Fibroblast of skin of left biceps (primary cell): ENCODE measurements at regions not wholly inside any gene's neighbourhood (a gene's known extent, or its start where the extent isn't known, plus 50 kb on each side); places are given as distances from the start of the nearest gene placed in this dataset.
"Not testable (repeated sequence)": the region's sequence is repeated elsewhere in the genome, so short reads cannot be mapped to it uniquely, and the experiment has no call there.

Experiments used
- DNase-seq, 2 experiments: peaks; one replicate each; pipeline ENCODE4 v3.0.0-alpha.2; 2013; ENCODE audit warnings: low read depth in 2 of 2

DNA sequence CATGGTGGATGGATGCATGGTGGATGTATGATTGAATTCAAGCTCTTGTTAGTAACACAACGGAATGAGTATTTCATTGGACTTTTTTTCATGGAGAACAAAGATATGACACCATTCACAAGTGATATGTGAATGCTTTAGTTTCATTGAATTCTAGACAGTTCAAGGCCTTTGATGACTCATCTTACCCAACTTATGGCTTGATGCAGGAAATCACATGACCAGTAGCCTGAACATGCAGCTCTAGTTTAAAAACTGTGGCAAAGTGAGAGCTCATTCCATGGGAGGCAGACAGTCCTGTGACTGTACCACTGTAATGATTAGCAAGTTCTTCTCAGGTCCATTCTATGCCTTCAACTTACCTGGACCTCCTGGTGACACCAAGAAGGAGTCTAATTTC lies 1239.3 kb downstream of the TYW1 start:
- no peak for DNase-seq

DNA sequence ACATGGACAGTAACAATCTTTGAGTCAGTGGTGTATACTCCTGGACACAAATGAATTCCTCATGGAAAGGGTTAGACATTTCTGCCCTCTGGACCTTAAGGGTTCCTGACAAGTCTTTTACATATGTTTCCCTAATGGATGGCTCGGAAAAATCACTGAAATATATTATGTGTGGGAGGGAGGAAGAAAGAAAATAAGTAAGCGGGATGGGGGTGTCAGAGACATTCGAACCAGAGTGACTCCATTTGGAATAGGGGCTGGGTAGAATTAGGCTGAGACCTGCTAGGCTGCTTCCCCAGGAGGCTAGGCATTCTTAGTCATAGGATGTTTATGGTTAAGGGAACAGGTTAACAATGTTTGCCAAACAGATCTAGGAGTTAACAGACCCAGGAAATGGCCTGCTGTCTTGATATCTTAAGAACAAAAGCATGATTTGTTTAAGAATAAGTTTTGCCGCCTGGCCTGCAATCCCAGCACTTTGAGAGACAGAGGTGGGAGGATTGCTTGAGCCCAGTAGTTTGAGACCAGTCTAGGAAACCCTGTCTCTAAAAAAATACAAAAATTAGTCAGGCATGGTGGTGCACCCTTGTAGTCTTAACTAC lies 1241.7 kb downstream of the TYW1 start:
- DNase-seq = no peak

DNA sequence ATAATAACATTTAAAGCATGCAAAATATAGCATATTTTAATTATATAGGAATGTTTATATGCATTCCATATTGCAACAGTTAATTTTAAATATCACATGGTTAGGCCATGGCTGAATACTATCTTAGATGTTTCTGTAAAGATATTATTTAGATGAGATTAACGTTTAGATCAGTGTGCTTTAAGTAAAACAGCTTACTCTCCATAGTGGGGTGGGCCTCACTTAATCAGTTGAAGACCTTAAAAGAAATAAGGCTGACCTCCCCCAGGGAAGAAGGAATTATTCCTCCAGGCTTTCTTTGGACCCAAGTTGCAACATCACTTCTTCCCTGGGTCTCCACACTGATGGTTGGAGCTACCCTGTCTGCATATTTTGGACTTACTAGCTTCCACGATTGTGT lies 1246.5 kb downstream of the TYW1 start:
- no peak for DNase-seq

DNA sequence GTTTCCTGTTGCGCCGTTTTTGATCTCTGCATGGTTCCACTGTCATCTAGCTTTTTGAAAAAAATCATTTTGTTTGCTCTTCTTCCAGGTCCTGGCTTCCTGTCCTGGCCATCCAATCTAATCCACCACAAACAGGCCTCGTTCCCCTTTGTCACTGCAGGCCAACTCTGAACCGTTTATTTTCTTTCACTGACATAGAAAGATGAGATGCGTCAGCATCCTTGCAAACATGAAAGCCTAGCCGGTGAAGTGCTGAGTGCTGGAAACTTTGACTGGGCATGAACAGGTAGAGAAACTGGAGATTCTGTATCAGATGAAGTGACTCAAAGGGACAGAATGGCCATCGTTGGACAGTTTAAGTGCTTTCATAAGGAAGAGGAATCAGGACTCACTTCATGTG lies 1247.8 kb downstream of the TYW1 start:
- DNase-seq = no peak

DNA sequence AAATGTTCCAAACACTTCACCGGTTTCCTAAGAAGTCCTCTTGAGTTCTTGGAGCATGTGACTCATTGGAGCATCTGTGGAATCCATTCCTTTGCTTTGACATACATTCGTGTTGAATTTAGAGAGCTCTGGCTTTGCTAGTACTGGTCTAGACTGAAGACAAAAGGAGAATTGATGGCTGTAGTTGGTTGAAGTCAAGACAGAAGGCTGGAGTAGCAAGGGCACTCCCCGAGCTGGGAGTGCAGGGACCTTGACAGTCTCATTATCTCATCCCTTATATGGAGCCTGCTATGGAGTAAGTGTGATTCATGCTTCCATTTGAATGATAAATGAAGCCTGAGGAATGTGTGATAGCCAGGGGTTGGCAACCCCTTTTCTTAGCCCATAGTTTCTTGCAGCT lies 1249.1 kb downstream of the TYW1 start:
- DNase-seq = peak; percentile 75 to 81

DNA sequence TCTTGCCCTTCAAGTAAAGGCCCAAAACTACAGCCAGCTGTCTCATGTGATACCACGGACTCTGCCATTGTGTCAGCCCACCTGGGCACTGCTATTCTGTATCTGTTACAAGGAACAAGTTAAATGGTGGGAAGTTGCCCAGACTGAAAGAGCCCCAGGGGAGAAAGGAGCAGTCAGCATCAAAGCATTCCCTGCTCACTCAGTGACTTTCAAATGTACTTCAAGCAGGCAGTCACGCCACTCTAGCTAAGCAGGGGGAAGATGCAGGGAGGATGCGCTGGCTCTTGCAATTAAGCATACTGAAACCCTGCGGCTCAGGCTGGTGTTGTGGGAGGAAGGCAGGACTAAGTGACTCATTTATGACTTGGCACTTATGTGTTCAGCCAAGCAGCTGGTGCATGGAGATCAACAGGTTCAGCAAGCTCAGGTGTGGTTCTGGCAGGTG lies 1249.6 kb downstream of the TYW1 start:
- DNase-seq = no peak

DNA sequence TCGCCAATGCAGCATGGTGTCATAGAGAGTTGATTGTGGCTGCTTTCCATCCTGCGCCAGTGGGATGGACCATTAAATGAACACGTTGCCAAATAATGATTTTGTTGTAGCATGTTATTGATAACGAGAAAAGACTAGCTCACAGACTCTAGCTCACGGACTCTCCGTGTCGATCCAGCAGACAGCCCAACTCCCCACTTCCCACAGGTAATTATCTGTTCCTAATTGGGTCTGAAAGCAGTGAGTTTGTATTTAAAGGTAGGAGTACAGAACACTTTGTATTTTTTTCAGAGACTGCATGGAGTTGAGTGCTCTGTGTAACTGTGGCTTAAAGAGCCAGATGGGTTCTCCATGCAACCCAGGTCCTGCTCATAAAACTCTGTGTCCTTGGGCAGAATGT lies 1250.5 kb downstream of the TYW1 start:
- no peak for DNase-seq

DNA sequence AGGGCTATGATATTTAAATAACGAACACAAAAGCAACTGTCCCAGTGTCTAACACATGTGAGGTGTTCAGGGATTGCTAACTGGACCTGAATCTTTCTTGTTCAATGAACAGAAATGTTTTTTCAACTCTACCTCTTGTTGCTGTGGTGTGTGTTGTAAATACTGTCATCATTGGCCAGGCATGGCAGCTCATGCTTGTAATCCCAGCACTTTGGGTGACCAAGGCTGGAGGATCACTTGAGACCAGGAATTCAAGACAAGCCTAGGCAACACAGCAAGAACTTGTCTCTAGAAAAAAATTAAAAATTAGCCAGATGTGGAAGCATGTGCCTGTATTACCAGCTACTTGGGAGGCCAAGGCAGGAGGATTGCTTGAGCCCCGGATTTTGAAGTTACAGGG lies 1250.9 kb downstream of the TYW1 start:
- no peak for DNase-seq

DNA sequence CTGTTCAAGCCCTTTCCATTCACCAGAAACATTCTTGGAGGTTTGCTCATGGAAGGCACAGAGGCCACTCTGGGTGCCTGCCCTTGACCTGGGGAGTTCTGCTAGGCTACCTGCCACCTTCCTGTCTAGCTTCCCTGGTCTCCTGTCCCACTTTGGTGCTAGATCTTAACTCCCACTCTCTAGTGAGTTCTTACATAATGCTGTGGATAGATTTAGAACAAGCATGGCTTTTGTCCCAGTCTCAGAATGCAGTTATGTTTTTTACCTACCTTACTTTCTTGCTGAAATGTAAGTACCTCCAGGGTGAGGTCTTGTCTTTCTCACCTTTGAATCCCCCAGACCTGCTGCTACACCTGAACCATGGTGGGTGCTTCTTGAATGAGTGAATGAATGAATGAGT lies 1252.3 kb downstream of the TYW1 start:
- DNase-seq = no peak

DNA sequence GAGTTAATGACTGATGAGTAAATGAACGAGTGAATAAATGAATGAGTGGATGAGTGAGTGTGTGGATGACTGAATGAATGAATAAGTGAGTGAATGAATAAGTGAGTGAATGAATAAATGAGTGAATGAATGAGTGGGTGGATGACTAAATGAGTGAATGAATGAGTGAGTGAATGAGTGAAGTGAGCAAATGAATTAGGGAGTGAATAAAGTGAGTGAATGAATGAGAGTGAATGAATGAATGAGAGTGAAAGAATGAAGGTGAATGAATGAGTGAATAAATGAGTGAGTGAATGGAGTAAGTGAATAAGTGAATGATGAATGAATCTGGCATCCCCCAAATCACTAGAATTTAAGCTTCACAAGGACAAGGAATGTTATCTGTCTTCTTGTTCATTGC lies 1253.0 kb downstream of the TYW1 start:
- no peak for DNase-seq

DNA sequence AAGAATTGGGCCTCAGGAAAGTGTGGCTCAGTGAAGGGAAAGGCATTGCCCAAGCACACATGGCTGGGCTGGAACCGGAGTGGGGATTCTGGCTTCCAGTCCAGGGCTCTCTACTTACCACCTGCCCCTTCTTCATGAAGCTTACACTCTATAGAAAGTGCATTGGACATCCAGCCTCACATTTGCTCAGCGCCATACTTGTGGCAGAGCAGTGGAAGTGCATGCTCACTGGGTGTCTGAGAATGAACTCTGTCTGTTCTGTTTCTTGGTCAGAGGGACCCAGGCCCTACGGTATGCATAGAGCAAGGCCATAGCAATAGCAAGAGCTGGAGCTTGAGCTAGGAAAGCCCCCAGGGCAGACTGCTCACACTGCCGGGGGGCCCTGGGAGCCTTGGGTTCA lies 1253.5 kb downstream of the TYW1 start:
- DNase-seq = no peak

DNA sequence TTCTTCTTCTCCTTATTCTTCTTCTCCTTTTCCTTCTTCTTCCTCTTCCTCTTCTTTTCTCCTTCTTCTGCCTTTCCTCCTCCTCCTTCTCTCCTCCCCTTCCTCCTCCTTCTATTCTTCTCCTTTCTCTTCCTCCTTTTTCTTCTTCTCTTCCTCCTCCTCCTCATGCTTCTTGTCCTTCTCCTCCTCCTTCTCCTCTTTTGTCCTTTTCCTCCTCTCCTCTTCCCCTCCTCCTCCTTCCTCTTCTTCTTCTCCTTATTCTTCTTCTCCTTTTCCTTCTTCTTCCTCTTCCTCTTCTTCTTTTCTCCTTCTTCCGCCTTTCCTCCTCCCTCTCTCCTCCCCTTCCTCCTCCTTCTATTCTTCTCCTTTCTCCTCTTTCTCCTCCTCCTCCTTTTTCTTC lies 1258.2 kb downstream of the TYW1 start:
- DNase-seq = not testable (repeated sequence)

DNA sequence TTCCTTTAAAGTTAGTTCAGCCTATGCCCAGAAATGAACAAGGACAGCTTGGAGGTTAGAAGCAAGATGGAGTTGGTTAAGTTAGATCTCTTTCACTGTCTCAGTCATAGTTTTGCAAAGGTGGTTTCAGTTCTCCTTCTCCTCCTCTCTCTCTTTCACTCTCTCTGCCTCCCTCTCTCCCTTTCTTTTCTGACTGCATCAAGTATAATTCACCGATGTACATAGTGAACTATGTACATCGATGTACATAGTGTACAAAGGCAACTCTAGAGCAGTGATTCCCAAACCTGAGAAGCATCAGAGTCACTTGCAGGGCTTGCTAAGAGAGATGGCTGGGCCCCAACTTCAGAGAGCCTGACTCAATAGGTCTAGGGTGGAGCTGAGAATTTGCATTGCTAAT lies 1259.7 kb downstream of the TYW1 start:
- DNase-seq = no peak

DNA sequence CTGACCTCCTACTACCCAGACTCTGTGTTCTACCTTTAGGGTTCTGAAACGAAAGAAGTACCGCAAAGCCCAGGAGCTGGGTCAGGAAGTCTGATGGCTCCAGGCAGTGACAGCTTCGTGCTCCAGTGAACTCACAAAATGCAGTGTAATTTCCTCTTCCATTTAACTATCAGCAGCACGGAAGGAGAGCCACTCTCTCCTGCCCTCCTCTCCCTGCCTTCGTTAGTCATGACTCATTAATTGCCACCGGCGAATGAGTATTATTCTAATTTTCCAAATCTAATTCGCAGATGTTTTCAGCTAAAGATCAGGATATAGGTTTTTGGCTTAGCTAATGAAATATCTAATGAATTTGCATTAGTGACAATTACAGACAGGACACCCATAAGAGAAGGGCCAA lies 1262.0 kb downstream of the TYW1 start:
- DNase-seq = no peak

DNA sequence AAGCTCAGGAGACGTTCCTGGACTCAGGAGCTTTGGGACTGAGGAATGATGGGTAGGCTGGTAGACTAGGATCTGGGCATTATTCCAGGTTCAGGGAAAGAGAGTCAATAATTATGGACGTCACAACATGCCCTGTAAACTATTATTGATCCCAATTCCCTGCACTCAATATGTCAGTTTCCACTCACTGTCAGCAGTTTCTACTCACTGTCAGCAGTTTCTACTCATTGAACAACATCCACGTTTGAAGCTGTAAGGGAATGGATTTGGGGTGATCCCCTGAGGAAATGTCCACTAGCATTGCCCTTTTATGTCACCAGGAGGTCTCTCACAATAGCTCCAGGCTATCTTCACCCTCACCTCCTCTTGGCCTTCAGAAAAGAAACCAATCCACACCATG lies 1268.6 kb downstream of the TYW1 start:
- DNase-seq = no peak

DNA sequence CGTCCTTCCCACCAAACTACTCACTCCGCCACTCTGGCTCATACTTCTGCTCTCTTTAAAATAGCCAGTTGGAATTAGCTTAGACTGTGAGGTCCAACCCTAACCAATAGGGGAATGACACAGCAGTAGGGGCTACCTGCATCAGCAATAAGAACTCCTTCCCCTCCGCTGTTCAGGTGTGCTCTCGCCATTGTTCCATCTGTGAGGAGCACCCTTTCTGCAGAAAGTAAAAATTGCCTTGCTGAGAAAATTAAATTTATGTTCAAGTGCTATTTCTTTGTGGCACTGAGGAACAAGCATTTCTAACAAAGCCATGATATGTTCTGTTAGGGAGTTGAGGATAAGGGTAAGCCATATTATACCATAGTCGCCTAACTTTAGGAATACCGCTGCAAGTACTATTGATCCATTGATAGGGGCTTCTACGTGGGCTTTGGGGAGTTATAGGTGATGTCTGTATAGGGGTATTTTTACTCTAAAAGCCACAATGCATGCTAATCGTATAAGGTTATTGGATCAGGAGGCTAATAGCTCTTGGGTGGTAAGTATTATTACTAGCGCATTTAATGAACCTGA lies 1269.5 kb downstream of the TYW1 start:
- no peak for DNase-seq

DNA sequence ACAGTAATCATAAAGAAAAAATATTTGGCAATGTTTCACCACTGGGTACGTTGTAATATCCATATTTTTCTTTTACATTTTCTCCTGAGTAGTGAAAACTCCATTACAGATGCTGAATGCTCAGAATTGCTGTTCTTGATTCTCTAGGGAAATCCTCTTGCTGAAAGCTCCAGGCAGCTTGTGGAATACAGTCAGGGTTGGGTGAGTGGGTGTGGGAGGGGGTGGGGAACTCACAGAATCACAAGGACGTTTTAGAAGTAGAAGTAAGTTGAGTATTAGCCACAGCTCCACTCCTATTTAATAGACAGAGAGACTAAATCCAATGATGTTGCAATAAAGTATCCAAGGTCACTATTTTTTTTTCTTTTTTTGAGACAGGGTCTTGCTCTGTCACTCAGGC lies 1270.9 kb downstream of the TYW1 start:
- no peak for DNase-seq

DNA sequence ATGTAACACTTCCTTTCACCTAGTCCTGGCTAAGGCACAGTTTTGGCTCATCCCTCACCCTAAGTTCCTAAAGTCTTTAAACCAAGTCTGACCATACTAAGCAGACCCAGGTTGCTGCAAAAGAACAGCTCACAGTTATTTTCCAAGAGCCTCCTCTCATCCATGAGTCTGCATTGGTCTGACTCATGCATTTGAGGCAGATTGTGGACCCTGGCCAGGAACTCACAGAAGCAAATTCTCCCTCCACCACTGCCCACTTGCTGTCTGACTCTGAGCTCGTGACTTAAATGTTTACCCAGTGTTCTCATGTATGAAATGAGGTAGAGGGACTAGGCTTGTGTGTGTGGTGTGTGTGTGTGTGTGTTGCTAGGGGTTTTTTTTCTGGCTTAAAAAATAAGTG lies 1272.8 kb downstream of the TYW1 start:
- peak; percentile 80 to 85 for DNase-seq

DNA sequence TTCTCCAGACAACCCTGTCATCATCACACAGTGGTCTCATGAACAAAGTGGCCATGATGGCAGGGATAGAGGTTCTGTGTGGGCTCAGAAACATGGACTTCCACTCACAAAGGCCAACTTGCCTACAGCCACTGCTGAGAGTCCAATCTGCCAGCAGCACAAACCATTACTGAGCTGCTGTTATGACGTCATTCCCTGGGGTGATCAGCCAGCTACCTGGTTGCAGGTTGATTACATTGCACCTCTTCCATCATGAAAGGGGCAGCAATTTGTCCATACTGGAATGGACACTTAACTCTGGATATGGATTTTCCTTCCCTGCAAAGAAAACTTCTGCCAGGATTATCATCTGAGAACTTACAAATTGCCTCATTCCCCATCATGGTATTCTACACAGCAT lies 1275.9 kb downstream of the TYW1 start:
- DNase-seq = no peak

DNA sequence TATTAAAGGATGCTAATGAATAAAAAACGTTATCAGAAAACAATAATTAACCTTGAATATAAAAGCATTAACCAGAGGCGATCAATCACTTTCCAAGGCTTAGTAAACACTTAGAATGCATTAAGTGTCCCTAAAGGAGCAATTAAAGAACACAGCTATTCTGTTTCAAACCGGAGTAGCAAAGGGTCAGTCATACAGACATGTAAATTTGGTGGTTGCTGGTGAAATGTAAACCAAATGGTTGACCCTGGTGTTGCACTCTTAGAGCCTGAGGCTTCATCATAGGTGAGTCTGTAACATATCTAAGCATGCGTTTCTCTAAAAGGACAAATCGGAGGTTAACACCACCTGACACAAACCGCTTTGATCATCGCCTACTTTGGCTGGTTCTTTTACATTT lies 1280.1 kb downstream of the TYW1 start:
- DNase-seq = no peak

DNA sequence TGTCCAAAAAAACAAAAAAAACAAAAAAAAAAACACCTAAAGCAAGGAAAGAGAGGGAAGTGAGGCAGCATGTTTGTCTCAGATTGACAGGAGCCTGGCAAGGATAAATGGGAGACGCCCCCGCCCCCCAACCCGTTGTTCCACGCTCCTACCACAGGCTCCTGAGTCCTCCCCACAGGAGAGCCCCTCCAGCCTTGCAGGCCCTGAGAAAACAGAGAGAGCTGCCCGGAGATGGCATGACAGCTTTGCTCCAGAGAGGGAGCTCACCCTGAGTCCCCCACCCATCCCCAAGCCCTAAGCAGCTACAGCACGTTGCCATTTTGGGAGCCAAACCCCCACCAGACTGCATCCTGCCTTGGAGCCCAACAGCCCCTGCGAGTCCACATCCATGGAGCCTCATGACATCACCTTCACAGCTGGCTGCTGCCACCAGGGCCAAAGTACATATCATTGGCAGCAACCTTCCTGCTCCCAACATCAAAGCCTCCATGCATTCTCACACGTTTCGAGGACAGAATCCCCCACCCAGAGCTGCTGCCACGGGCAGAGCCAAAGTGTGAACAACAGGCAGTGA lies 1283.3 kb downstream of the TYW1 start:
- no peak for DNase-seq

DNA sequence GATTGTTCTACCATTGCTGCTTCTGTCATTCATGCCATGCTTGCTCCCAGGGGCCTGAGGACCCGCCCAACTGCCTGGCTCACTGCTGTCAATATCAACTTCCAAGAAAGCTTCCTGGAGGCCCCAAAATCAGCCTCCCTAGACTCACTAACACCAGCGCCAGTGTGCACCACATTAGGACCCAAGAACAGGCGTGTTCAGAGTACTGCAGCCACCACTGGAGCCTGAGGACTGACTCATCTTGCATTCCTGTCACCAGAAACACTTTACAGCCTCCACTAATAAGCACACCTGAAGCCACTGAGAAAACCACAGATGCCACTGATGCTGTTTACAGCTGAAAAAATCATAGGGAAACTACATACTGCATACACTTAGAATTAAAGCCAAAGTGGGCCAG lies 1284.3 kb downstream of the TYW1 start:
- DNase-seq = no peak

DNA sequence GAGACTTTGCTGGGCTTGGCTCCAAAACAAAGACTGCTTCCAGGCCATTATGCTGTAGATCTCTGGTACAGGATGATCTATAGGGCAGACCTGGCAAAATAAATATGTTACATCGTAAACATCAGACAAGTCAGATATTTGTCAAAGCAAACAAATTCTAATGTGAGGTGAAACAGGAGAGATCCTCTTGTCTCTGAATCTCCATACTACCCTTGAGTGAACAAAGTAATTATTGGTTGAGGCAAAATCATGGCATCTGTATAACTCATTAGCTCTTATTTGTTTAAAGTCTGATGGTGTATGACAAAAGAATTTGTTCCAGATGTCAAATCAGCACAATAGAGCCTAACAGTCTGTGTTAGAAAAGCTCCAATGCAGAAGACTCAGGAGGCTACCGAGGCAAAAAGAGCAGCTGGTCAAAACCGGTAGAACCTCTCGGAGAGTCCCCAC lies 1291.5 kb downstream of the TYW1 start:
- DNase-seq = no peak

DNA sequence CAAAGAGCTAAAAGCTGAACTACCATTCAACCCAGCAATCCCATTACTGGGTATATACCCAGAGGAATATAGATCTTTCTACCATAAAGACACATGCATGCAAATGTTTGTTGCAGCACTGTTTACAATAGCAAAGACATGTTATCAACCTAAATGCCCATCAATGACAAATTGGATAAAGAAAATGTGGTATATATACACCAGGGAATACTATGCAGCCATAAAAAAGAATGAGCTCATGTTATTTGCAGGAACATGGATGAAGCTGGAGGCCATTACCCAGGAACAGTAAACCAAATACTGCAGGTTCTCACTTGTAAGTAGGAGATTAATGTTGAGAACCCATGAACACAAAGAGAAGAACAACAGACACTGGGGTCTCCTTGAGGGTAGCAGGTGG lies 1295.1 kb downstream of the TYW1 start:
- DNase-seq = no peak
